GM21619 (cell line): ENCODE measurements at regions not wholly inside any gene's neighbourhood (a gene's known extent, or its start where the extent isn't known, plus 50 kb on each side); places are given as distances from the start of the nearest gene placed in this dataset.
"Not testable (repeated sequence)": the region's sequence is repeated elsewhere in the genome, so short reads cannot be mapped to it uniquely, and the experiment has no call there.

Experiments used
- ATAC-seq: cut with Tn5 transposase; IDR thresholded peaks from one replicate; pipeline ENCODE4 v1.9.1; 2021; ENCODE audit not compliant: unreplicated experiment

- no peak for ATAC-seq
Measured at GRCh38 chr10:8128511-8128910, 74.0 kb downstream of the GATA3 start.

- ATAC-seq, result no peak
Measured at GRCh38 chr10:8129438-8129837, 75.0 kb downstream of the GATA3 start.

- peak; percentile 64 for ATAC-seq
Measured at GRCh38 chr10:8130973-8131911, 76.8 kb downstream of the GATA3 start.

- ATAC-seq, result peak; percentile 60
Measured at GRCh38 chr10:8133146-8133545, 78.7 kb downstream of the GATA3 start.

- no peak for ATAC-seq
Measured at GRCh38 chr10:8136736-8137135, 82.2 kb downstream of the GATA3 start.

- ATAC-seq, result no peak
Measured at GRCh38 chr10:8137272-8137681, 82.8 kb downstream of the GATA3 start.

GRCh38 chr10:8137726-8138125, 83.2 kb downstream of the GATA3 start:
- no peak for ATAC-seq

- no peak for ATAC-seq
Measured at GRCh38 chr10:8138471-8138870, 84.0 kb downstream of the GATA3 start.

- no peak for ATAC-seq
Measured at GRCh38 chr10:8144496-8144895, 90.0 kb downstream of the GATA3 start.

- ATAC-seq, result no peak
Measured at GRCh38 chr10:8146650-8147049, 92.2 kb downstream of the GATA3 start.

- no peak for ATAC-seq
Measured at GRCh38 chr10:8149991-8150390, 95.5 kb downstream of the GATA3 start.

- ATAC-seq, result no peak
Measured at GRCh38 chr10:8150401-8150905, 96.0 kb downstream of the GATA3 start.

GRCh38 chr10:8151086-8151485, 96.6 kb downstream of the GATA3 start:
- ATAC-seq, result no peak

- no peak for ATAC-seq
Measured at GRCh38 chr10:8156918-8157317, 102.4 kb downstream of the GATA3 start.

- no peak for ATAC-seq
Measured at GRCh38 chr10:8158193-8159071, 103.9 kb downstream of the GATA3 start.

- no peak for ATAC-seq
Measured at GRCh38 chr10:8159341-8160165, 105.1 kb downstream of the GATA3 start.

- no peak for ATAC-seq
Measured at GRCh38 chr10:8163824-8164223, 109.3 kb downstream of the GATA3 start.

GRCh38 chr10:8164640-8165039, 110.2 kb downstream of the GATA3 start:
- ATAC-seq, result not testable (repeated sequence)

- no peak for ATAC-seq
Measured at GRCh38 chr10:8168836-8169235, 114.3 kb downstream of the GATA3 start.

GRCh38 chr10:8171008-8171407, 116.5 kb downstream of the GATA3 start:
- no peak for ATAC-seq

GRCh38 chr10:8172604-8173003, 118.1 kb downstream of the GATA3 start:
- ATAC-seq, result no peak
